Stimulated activated CD4-positive, alpha-beta T cell treated with anti-CD3 and anti-CD28 coated beads, Interleukin-12 subunit alpha, Interleukin-12 subunit beta, amount 100 ng/mL, for 4 hours (primary cell): ENCODE measurements at regions not wholly inside any gene's neighbourhood (a gene's known extent, or its start where the extent isn't known, plus 50 kb on each side); places are given as distances from the start of the nearest gene placed in this dataset.
"Not testable (repeated sequence)": the region's sequence is repeated elsewhere in the genome, so short reads cannot be mapped to it uniquely, and the experiment has no call there.

Experiments
- DNase-seq: peaks from one replicate; pipeline ENCODE4 v3.0.0-alpha.2; 2020

- no peak for DNase-seq
These were observed 255.2 kb downstream of the NR2F2 start for GRCh38 chr15:96585484-96586386.

GRCh38 chr15:96586901-96587300, 256.4 kb downstream of the NR2F2 start:
- DNase-seq: no peak

- no peak for DNase-seq
These were observed 259.4 kb downstream of the NR2F2 start for GRCh38 chr15:96589864-96590263.

GRCh38 chr15:96593735-96594134, 263.2 kb downstream of the NR2F2 start:
- DNase-seq: no peak

- no peak for DNase-seq
These were observed 265.5 kb downstream of the NR2F2 start for GRCh38 chr15:96595951-96596350.

GRCh38 chr15:96598514-96598913, 268.0 kb downstream of the NR2F2 start:
- DNase-seq: no peak

GRCh38 chr15:96599268-96599667, 268.8 kb downstream of the NR2F2 start:
- no peak for DNase-seq

- DNase-seq: no peak
These were observed 269.9 kb downstream of the NR2F2 start for GRCh38 chr15:96600350-96600749.

GRCh38 chr15:96606617-96607016, 276.1 kb downstream of the NR2F2 start:
- no peak for DNase-seq

GRCh38 chr15:96610757-96611156, 280.3 kb downstream of the NR2F2 start:
- no peak for DNase-seq

- no peak for DNase-seq
These were observed 282.4 kb downstream of the NR2F2 start for GRCh38 chr15:96612917-96613316.

GRCh38 chr15:96619174-96619573, 288.7 kb downstream of the NR2F2 start:
- DNase-seq: no peak

GRCh38 chr15:96622714-96623113, 292.2 kb downstream of the NR2F2 start:
- no peak for DNase-seq

GRCh38 chr15:96625256-96625655, 294.8 kb downstream of the NR2F2 start:
- no peak for DNase-seq

- DNase-seq: no peak
These were observed 296.6 kb downstream of the NR2F2 start for GRCh38 chr15:96627031-96627568.

GRCh38 chr15:96629511-96629910, 299.0 kb downstream of the NR2F2 start:
- DNase-seq: no peak

GRCh38 chr15:96638793-96639192, 308.3 kb downstream of the NR2F2 start:
- DNase-seq: no peak

- DNase-seq: no peak
These were observed 315.3 kb downstream of the NR2F2 start for GRCh38 chr15:96645796-96646195.

- DNase-seq: no peak
These were observed 318.4 kb downstream of the NR2F2 start for GRCh38 chr15:96648866-96649265.

GRCh38 chr15:96657096-96657495, 326.6 kb downstream of the NR2F2 start:
- no peak for DNase-seq

- DNase-seq: not testable (repeated sequence)
These were observed 336.5 kb downstream of the NR2F2 start for GRCh38 chr15:96666979-96667378.

- DNase-seq: no peak
These were observed 339.9 kb downstream of the NR2F2 start for GRCh38 chr15:96670389-96670788.

- DNase-seq: no peak
These were observed 342.1 kb downstream of the NR2F2 start for GRCh38 chr15:96672629-96673028.

- no peak for DNase-seq
These were observed 347.9 kb downstream of the NR2F2 start for GRCh38 chr15:96678386-96678785.
